D721Med (cell line): ENCODE measurements at regions not wholly inside any gene's neighbourhood (a gene's known extent, or its start where the extent isn't known, plus 50 kb on each side); places are given as distances from the start of the nearest gene placed in this dataset.

Experiments used
- DNase-seq: peaks from one replicate; pipeline ENCODE4 v3.0.0; 2011; ENCODE audit warnings: low spot score; ENCODE audit not compliant: insufficient read length
- FAIRE-seq: peaks from 2 replicates; lab custom pipeline; 2011; peaks lifted over from hg19 to GRCh38; lab: Jason Lieb, UNC
- CTCF ChIP-seq: IDR thresholded peaks from 2 replicates; pipeline ENCODE4 v1.5.1; 2012; ENCODE audit warnings: mild to moderate bottlenecking, control low read depth; ENCODE audit not compliant: insufficient read depth; ENCODE audit errors: missing control alignments

- FAIRE-seq: no peak
- no peak for DNase-seq
These were observed 59.8 kb upstream of the MAML3 start for GRCh38 chr4:140213749-140214148.

GRCh38 chr4:140213116-140213515, 59.1 kb upstream of the MAML3 start:
- TF ChIP-seq CTCF: no peak
- no peak for FAIRE-seq
- DNase-seq: no peak

More at GRCh38 chr4:140213749-140214148, 59.8 kb upstream of the MAML3 start:
- TF ChIP-seq CTCF: no peak

GRCh38 chr4:140212646-140213045, 58.7 kb upstream of the MAML3 start:
- DNase-seq (no peak), FAIRE-seq (no peak)
- no peak for TF ChIP-seq CTCF

- FAIRE-seq: no peak
- no peak for DNase-seq
- no peak for TF ChIP-seq CTCF
These were observed 58.2 kb upstream of the MAML3 start for GRCh38 chr4:140212194-140212593.

- FAIRE-seq (no peak), DNase-seq (no peak)
- no peak for TF ChIP-seq CTCF
These were observed 57.7 kb upstream of the MAML3 start for GRCh38 chr4:140211693-140212092.

GRCh38 chr4:140211161-140211560, 57.2 kb upstream of the MAML3 start:
- DNase-seq: no peak
- no peak for FAIRE-seq
- TF ChIP-seq CTCF: no peak

- no peak for TF ChIP-seq CTCF
These were observed 54.9 kb upstream of the MAML3 start for GRCh38 chr4:140208921-140209320.

More at GRCh38 chr4:140208921-140209320, 54.9 kb upstream of the MAML3 start:
- FAIRE-seq (no peak), DNase-seq (no peak)
